Endothelial cell of umbilical vein (primary cell): ENCODE measurements at regions not wholly inside any gene's neighbourhood (a gene's known extent, or its start where the extent isn't known, plus 50 kb on each side); places are given as distances from the start of the nearest gene placed in this dataset.

Source experiments
- BruUV-seq: library from RNA; stranded (reverse); fragments of 400-500 nt; replicated peaks from 2 replicates; lab custom pipeline; 2021; lab: Mats Ljungman, UMichigan
- CTCF ChIA-PET: fragments of 300-600, 350-600 bp; sonication (Branson Sonifier 250); formaldehyde crosslinking; loops from one replicate; lab custom pipeline; 2021; ENCODE audit warnings: antibody characterized with exemption, inconsistent platforms; lab: Charles Lee
- POLR2A ChIA-PET: fragments of 300-600, 350-600 bp; sonication (Branson Sonifier 250); formaldehyde crosslinking; loops from one replicate; lab custom pipeline; 2021; ENCODE audit warnings: antibody characterized with exemption, inconsistent platforms; lab: Charles Lee
- DNase-seq: peaks from one replicate; pipeline ENCODE4 v3.0.0-alpha.2; 2011; ENCODE audit warnings: low read depth, low spot score
- FAIRE-seq: peaks from 2 replicates; lab custom pipeline; 2011; peaks lifted over from hg19 to GRCh38; lab: Jason Lieb, UNC
- H2AFZ ChIP-seq: 2 replicates; pipeline ENCODE4 v1.6.0; 2012; ENCODE audit warnings: low read depth, low read length, control low read depth, inconsistent platforms
- H3K27ac ChIP-seq: 2 replicates; pipeline ENCODE4 v1.5.1; 2011; ENCODE audit warnings: low read depth, mild to moderate bottlenecking, control low read depth, low read length, moderate library complexity; ENCODE audit not compliant: insufficient read depth
- H3K27me3 ChIP-seq, 2 experiments: 2 replicates each; pipeline versions ENCODE4 v1.6.0 to v1.6.1; 2011; ENCODE audit warnings: low read length in 2 of 2, mixed read lengths in 1 of 2; ENCODE audit not compliant: control insufficient read depth in 2 of 2, insufficient read depth in 2 of 2
- H3K36me3 ChIP-seq, 2 experiments: 2 replicates in 1 of 2; 3 replicates in 1 of 2; pipeline ENCODE4 v1.5.1; 2011; ENCODE audit warnings: low read length in 2 of 2, mild to moderate bottlenecking in 1 of 2, moderate library complexity in 1 of 2; ENCODE audit not compliant: control insufficient read depth in 2 of 2, insufficient read depth in 2 of 2; ENCODE audit errors: extremely low read depth in 1 of 2
- H3K4me1 ChIP-seq: 3 replicates; pipeline ENCODE4 v1.5.1; 2011; ENCODE audit warnings: mild to moderate bottlenecking, low read length; ENCODE audit not compliant: control insufficient read depth, insufficient read depth; ENCODE audit errors: extremely low read depth
- H3K4me2 ChIP-seq: 2 replicates; pipeline ENCODE4 v1.6.1; 2011; ENCODE audit warnings: low read length, control low read depth, mixed read lengths; ENCODE audit not compliant: insufficient read depth
- H3K4me3 ChIP-seq, 3 experiments: fragments of 200-600 bp in 1 of 3; sonication (generic), shearing (Covaris generic) in 1 of 3; replicated peaks in 1 of 3; 2 replicates each; pipeline ENCODE4 v1.5.1; 2011 to 2016; ENCODE audit warnings: control low read depth in 3 of 3, low read length in 3 of 3, mild to moderate bottlenecking in 2 of 3, inconsistent platforms in 1 of 3, low read depth in 1 of 3, moderate library complexity in 1 of 3; ENCODE audit not compliant: insufficient read depth in 1 of 3
- H3K79me2 ChIP-seq: 2 replicates; pipeline ENCODE4 v1.6.0; 2012; ENCODE audit warnings: low read length, inconsistent platforms; ENCODE audit not compliant: control insufficient read depth, insufficient read depth
- H3K9ac ChIP-seq: replicated peaks from 2 replicates; pipeline ENCODE3; 2011; ENCODE audit warnings: low read length, control low read depth; ENCODE audit not compliant: insufficient read depth; ENCODE audit errors: extremely low read depth
- H3K9me1 ChIP-seq: replicated peaks from 3 replicates; pipeline ENCODE4 v1.6.0; 2011; ENCODE audit warnings: mild to moderate bottlenecking, low read length; ENCODE audit not compliant: control insufficient read depth, insufficient read depth; ENCODE audit errors: extremely low read depth
- H3K9me3 ChIP-seq: replicated peaks from 2 replicates; pipeline ENCODE4 v1.5.1; 2012; ENCODE audit warnings: low read length, inconsistent platforms; ENCODE audit not compliant: control insufficient read depth, insufficient read depth
- H4K20me1 ChIP-seq: replicated peaks from 2 replicates; pipeline ENCODE3; 2011; ENCODE audit warnings: mild to moderate bottlenecking, low read length; ENCODE audit not compliant: control insufficient read depth, insufficient read depth; ENCODE audit errors: extremely low read depth
- EZH2 ChIP-seq: IDR thresholded peaks from 2 replicates; pipeline ENCODE4 v1.6.1; 2012; ENCODE audit warnings: borderline replicate concordance, low read depth, mild to moderate bottlenecking, moderate library complexity, low read length, inconsistent platforms; ENCODE audit not compliant: severe bottlenecking
- FOS ChIP-seq: IDR thresholded peaks from 2 replicates; pipeline ENCODE4 v1.6.1; 2011; ENCODE audit warnings: mild to moderate bottlenecking, low read length, moderate library complexity, borderline replicate concordance; ENCODE audit not compliant: insufficient read depth
- GATA2 ChIP-seq: IDR thresholded peaks from 2 replicates; pipeline ENCODE4 v1.7.0; 2011; ENCODE audit warnings: low read depth, mild to moderate bottlenecking, moderate library complexity, mixed read lengths, low read length; ENCODE audit not compliant: insufficient read length, insufficient read depth
- JUN ChIP-seq: IDR thresholded peaks from 2 replicates; pipeline ENCODE4 v1.6.1; 2011; ENCODE audit warnings: borderline replicate concordance, low read depth; ENCODE audit not compliant: insufficient read length, insufficient read depth
- MYC ChIP-seq: IDR thresholded peaks from one replicate; pipeline ENCODE4 v1.6.1; 2011; ENCODE audit warnings: mild to moderate bottlenecking, low read depth, low read length
- POLR2A ChIP-seq: IDR thresholded peaks from 2 replicates; pipeline ENCODE4 v1.6.1; 2012; ENCODE audit warnings: low read depth, mild to moderate bottlenecking, control low read depth, low read length
- POLR2AphosphoS5 ChIP-seq: IDR thresholded peaks from 2 replicates; pipeline ENCODE4 v1.6.1; 2012; ENCODE audit warnings: low read depth, mild to moderate bottlenecking, control low read depth, low read length, moderate library complexity; ENCODE audit not compliant: insufficient read depth
- dilution Hi-C: fragments of 300-500 bp; cut with MboI; formaldehyde crosslinking; loops from one replicate; pipeline ENCODE4 v1.15.0; 2019; ENCODE audit warnings: low sequenced_read_pairs; ENCODE audit not compliant: extremely low pct_ligation_motif_present
- intact Hi-C: fragments of 100-400 bp; cut with micrococcal nuclease; formaldehyde crosslinking; loops from one replicate; pipeline ENCODE4 v1.10.0; 2022
- TF ChIP-seq, protein P1 (sequence below): IDR thresholded peaks from 2 replicates; pipeline ENCODE4 v1.6.1; 2011; ENCODE audit not compliant: insufficient read depth, insufficient read length
- TF ChIP-seq, protein P2 (sequence below), 2 donors: IDR thresholded peaks; 1 replicate in 1 of 2; 2 replicates in 1 of 2; pipeline ENCODE4 v1.5.1; 2011; ENCODE audit warnings: low read length in 2 of 2, mild to moderate bottlenecking in 2 of 2, moderate library complexity in 2 of 2, control low read depth in 1 of 2, inconsistent platforms in 1 of 2, low read depth in 1 of 2; ENCODE audit not compliant: insufficient read depth in 1 of 2; ENCODE audit errors: extremely low read depth in 1 of 2

DNA sequence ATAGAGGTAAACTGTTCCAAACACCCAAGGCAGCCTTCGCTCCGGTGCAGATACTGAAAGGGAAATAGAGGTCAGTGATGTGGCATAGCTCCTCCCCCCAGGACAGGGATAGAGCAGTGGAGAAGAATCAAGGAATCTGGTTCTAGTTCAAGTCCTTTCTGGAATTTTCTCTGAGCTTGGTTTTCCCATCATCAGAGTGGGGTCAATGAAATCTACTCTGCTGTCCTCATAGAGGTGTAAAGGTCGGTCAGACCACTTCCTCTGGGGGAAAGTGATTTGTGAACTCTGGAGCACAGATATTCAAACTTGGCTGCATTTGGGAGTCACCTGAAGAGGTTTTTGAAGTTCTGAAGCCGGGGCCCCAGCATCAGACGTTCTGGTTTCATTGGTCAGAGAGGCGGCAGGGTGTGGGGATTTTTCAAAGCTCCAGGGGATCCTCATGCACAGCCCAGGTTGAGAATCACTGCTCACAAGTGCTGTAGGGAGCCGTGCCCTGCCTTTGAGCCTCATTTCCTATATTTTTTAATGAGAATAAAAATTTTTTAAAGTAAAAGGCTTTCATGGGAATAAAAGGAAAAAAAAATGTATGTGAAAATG is 105.7 kb upstream of the RAD23B start:
- Histone ChIP-seq H3K4me3 (no peak overlapping the region), H3K9ac (no peak overlapping the region), H3K27me3 (no peaks in the 10 kb centered on the region), H3K79me2 (no peaks in the 10 kb centered on the region), H2AFZ (no peak overlapping the region), H4K20me1 (no peaks in the 10 kb centered on the region), H3K4me2 (no peak overlapping the region), H3K36me3 (no peaks in the 10 kb centered on the region), H3K27ac (no peak overlapping the region), H3K9me1 (no peaks in the 10 kb centered on the region), H3K4me1 (no peaks in the 10 kb centered on the region), H3K9me3 (no peaks in the 10 kb centered on the region)
- BruUV-seq: no TSS peak
- DNase-seq: no peak
- FAIRE-seq: no peak
- ChIA-PET POLR2A (no interaction called here), CTCF (interaction anchor here (0.8 to 1.8 kb wide), 2 partner anchors 1296 to 1336 kb away, joined by 3 to 5 read pairs; no protein-coding TSS in a partner anchor)
- intact Hi-C loops (no loop called here), dilution Hi-C loops (no loop called here)
- no peak for TF ChIP-seq GATA2
- no peak for TF ChIP-seq MYC
- no peak for TF ChIP-seq JUN
- TF ChIP-seq POLR2A: no peak
- TF ChIP-seq POLR2AphosphoS5: no peak
- TF ChIP-seq, protein P1, sequence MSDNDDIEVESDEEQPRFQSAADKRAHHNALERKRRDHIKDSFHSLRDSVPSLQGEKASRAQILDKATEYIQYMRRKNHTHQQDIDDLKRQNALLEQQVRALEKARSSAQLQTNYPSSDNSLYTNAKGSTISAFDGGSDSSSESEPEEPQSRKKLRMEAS: no peak
- TF ChIP-seq, protein P2, sequence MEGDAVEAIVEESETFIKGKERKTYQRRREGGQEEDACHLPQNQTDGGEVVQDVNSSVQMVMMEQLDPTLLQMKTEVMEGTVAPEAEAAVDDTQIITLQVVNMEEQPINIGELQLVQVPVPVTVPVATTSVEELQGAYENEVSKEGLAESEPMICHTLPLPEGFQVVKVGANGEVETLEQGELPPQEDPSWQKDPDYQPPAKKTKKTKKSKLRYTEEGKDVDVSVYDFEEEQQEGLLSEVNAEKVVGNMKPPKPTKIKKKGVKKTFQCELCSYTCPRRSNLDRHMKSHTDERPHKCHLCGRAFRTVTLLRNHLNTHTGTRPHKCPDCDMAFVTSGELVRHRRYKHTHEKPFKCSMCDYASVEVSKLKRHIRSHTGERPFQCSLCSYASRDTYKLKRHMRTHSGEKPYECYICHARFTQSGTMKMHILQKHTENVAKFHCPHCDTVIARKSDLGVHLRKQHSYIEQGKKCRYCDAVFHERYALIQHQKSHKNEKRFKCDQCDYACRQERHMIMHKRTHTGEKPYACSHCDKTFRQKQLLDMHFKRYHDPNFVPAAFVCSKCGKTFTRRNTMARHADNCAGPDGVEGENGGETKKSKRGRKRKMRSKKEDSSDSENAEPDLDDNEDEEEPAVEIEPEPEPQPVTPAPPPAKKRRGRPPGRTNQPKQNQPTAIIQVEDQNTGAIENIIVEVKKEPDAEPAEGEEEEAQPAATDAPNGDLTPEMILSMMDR (IDR thresholded peaks at IDR 0.05; ENCODE audit: extremely low read depth in 1 of 2, insufficient read depth in 1 of 2, low read depth in 1 of 2, low read length in 2 of 2): no peak
- TF ChIP-seq EZH2: no peak
- no peak for TF ChIP-seq FOS
